Panc1 (cell line): ENCODE measurements at regions not wholly inside any gene's neighbourhood (a gene's known extent, or its start where the extent isn't known, plus 50 kb on each side); places are given as distances from the start of the nearest gene placed in this dataset.

Experiments
- ATAC-seq: fragments of 200-7000 bp; cut with Tn5 transposase; 2 replicates; pipeline ENCODE4 v1.9.1; 2020; ENCODE audit warnings: mild to moderate bottlenecking, moderate library complexity
- BruUV-seq: library from RNA; stranded (reverse); fragments of 400-500 nt; replicated peaks from 2 replicates; lab custom pipeline; 2021; lab: Mats Ljungman, UMichigan
- CTCF ChIA-PET: fragments of 300-600 bp; sonication (Branson Sonifier 250); formaldehyde crosslinking; loops from one replicate; lab custom pipeline; 2022; ENCODE audit warnings: antibody characterized with exemption; lab: Charles Lee
- POLR2A ChIA-PET: fragments of 300-600 bp; sonication (Branson Sonifier 250); formaldehyde crosslinking; loops from one replicate; lab custom pipeline; 2022; ENCODE audit warnings: antibody characterized with exemption; lab: Charles Lee
- DNase-seq: peaks from one replicate; pipeline ENCODE4 v3.0.0-alpha.2; 2010; ENCODE audit warnings: low read depth, low spot score
- H3K27ac ChIP-seq: 2 replicates; pipeline ENCODE4 v1.5.1; 2011; ENCODE audit warnings: mild to moderate bottlenecking, low read length, inconsistent platforms
- H3K27me3 ChIP-seq: fragments of 200-500 bp; sonication (Bioruptor generic); 2 replicates; pipeline ENCODE4 v1.6.0; 2014; ENCODE audit warnings: low read length, inconsistent platforms; ENCODE audit not compliant: control insufficient read depth, insufficient read depth
- H3K36me3 ChIP-seq: fragments of 200-500 bp; sonication (Bioruptor generic); 2 replicates; pipeline ENCODE4 v1.5.1; 2014; ENCODE audit warnings: inconsistent platforms, mild to moderate bottlenecking, low read length, moderate library complexity; ENCODE audit not compliant: control insufficient read depth, insufficient read depth
- H3K4me1 ChIP-seq: 2 replicates; pipeline ENCODE4 v1.5.1; 2011; ENCODE audit warnings: inconsistent platforms, mild to moderate bottlenecking, low read length, moderate library complexity; ENCODE audit not compliant: control insufficient read depth, insufficient read depth
- H3K4me3 ChIP-seq, 2 experiments: 2 replicates each; pipeline ENCODE4 v1.5.1; 2011 to 2012; ENCODE audit warnings: low read depth in 2 of 2, low read length in 2 of 2, mild to moderate bottlenecking in 2 of 2, inconsistent platforms in 1 of 2, moderate library complexity in 1 of 2
- H3K9me3 ChIP-seq: fragments of 200-500 bp; sonication (Bioruptor generic); 2 replicates; pipeline ENCODE4 v1.5.1; 2014; ENCODE audit warnings: low read depth, mild to moderate bottlenecking, inconsistent platforms, low read length, moderate library complexity; ENCODE audit not compliant: control insufficient read depth, insufficient read depth
- POLR2AphosphoS5 ChIP-seq: IDR thresholded peaks from 2 replicates; pipeline ENCODE4 v1.6.1; 2012; ENCODE audit warnings: mild to moderate bottlenecking, low read depth, low read length, moderate library complexity
- SIN3A ChIP-seq: IDR thresholded peaks from 2 replicates; pipeline ENCODE4 v1.6.1; 2012; ENCODE audit warnings: low read depth, mild to moderate bottlenecking, low read length, moderate library complexity, borderline replicate concordance; ENCODE audit not compliant: insufficient read depth
- TCF7L2 ChIP-seq: IDR thresholded peaks from 2 replicates; pipeline ENCODE4 v1.6.1; 2011; ENCODE audit warnings: mild to moderate bottlenecking, low read depth, low read length, inconsistent platforms
- in situ Hi-C: cut with HindIII; loops from 2 replicates; pipeline ENCODE4 v1.10.0; 2016; ENCODE audit warnings: low sequenced_read_pairs, low pct_unique_long_range_greater_than_20kb
- intact Hi-C: fragments of 100-400 bp; cut with micrococcal nuclease; formaldehyde crosslinking; loops from one replicate; pipeline ENCODE4 v1.10.0; 2022; ENCODE audit not compliant: unreplicated experiment
- TF ChIP-seq, protein P1 (sequence below): fragments of 450-650 bp; IDR thresholded peaks from 2 replicates; pipeline ENCODE4 v1.5.1; 2017; ENCODE audit warnings: mild to moderate bottlenecking
- TF ChIP-seq, protein P2 (sequence below), 2 experiments: IDR thresholded peaks; 2 replicates each; pipeline ENCODE4 v1.6.1; 2011 to 2012; ENCODE audit warnings: low read depth in 2 of 2, control low read depth in 1 of 2, low read length in 1 of 2, mild to moderate bottlenecking in 1 of 2, moderate library complexity in 1 of 2; ENCODE audit not compliant: insufficient read depth in 1 of 2

- intact Hi-C loops: no loop called here
- in situ Hi-C loops: no loop called here
- ATAC-seq (no peak), DNase-seq (no peak)
- H3K27me3 ChIP-seq: no peaks in the 10 kb centered on the region
- TF ChIP-seq, protein P1, sequence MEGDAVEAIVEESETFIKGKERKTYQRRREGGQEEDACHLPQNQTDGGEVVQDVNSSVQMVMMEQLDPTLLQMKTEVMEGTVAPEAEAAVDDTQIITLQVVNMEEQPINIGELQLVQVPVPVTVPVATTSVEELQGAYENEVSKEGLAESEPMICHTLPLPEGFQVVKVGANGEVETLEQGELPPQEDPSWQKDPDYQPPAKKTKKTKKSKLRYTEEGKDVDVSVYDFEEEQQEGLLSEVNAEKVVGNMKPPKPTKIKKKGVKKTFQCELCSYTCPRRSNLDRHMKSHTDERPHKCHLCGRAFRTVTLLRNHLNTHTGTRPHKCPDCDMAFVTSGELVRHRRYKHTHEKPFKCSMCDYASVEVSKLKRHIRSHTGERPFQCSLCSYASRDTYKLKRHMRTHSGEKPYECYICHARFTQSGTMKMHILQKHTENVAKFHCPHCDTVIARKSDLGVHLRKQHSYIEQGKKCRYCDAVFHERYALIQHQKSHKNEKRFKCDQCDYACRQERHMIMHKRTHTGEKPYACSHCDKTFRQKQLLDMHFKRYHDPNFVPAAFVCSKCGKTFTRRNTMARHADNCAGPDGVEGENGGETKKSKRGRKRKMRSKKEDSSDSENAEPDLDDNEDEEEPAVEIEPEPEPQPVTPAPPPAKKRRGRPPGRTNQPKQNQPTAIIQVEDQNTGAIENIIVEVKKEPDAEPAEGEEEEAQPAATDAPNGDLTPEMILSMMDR: no peak
- no peak for TF ChIP-seq TCF7L2
- TF ChIP-seq SIN3A: no peak
- TF ChIP-seq POLR2AphosphoS5: no peak
- TF ChIP-seq, protein P2, sequence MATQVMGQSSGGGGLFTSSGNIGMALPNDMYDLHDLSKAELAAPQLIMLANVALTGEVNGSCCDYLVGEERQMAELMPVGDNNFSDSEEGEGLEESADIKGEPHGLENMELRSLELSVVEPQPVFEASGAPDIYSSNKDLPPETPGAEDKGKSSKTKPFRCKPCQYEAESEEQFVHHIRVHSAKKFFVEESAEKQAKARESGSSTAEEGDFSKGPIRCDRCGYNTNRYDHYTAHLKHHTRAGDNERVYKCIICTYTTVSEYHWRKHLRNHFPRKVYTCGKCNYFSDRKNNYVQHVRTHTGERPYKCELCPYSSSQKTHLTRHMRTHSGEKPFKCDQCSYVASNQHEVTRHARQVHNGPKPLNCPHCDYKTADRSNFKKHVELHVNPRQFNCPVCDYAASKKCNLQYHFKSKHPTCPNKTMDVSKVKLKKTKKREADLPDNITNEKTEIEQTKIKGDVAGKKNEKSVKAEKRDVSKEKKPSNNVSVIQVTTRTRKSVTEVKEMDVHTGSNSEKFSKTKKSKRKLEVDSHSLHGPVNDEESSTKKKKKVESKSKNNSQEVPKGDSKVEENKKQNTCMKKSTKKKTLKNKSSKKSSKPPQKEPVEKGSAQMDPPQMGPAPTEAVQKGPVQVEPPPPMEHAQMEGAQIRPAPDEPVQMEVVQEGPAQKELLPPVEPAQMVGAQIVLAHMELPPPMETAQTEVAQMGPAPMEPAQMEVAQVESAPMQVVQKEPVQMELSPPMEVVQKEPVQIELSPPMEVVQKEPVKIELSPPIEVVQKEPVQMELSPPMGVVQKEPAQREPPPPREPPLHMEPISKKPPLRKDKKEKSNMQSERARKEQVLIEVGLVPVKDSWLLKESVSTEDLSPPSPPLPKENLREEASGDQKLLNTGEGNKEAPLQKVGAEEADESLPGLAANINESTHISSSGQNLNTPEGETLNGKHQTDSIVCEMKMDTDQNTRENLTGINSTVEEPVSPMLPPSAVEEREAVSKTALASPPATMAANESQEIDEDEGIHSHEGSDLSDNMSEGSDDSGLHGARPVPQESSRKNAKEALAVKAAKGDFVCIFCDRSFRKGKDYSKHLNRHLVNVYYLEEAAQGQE (IDR thresholded peaks at IDR 0.05; ENCODE audit: insufficient read depth in 1 of 2, low read depth in 2 of 2, low read length in 1 of 2): no peak
- no peaks in the 10 kb centered on the region for H3K9me3 ChIP-seq
- H3K4me3 ChIP-seq: no peak overlapping the region
- H3K36me3 ChIP-seq: no peaks in the 10 kb centered on the region
- H3K4me1 ChIP-seq: no peaks in the 10 kb centered on the region
- H3K27ac ChIP-seq: no peak overlapping the region
- POLR2A ChIA-PET: no interaction called here
- CTCF ChIA-PET: no interaction called here
- BruUV-seq: no TSS peak
These were observed 327.9 kb upstream of the MAGEB18 start for GRCh38 chrX:25810202-25810601.

- ATAC-seq: no peak
- BruUV-seq: no TSS peak
These were observed 318.3 kb upstream of the MAGEB18 start for GRCh38 chrX:25819879-25820278.

More at GRCh38 chrX:25819879-25820278, 318.3 kb upstream of the MAGEB18 start:
- H3K27ac ChIP-seq: no peak overlapping the region
- no peaks in the 10 kb centered on the region for H3K4me1 ChIP-seq
- in situ Hi-C loops (no loop called here), intact Hi-C loops (no loop called here)
- no peaks in the 10 kb centered on the region for H3K9me3 ChIP-seq
- no peaks in the 10 kb centered on the region for H3K36me3 ChIP-seq
- POLR2A ChIA-PET: no interaction called here
- CTCF ChIA-PET: no interaction called here
- no peaks in the 10 kb centered on the region for H3K27me3 ChIP-seq
- no peak overlapping the region for H3K4me3 ChIP-seq
- TF ChIP-seq, protein P2 (IDR thresholded peaks at IDR 0.05; ENCODE audit: insufficient read depth in 1 of 2, low read depth in 2 of 2, low read length in 1 of 2): no peak
- TF ChIP-seq, protein P1: no peak
- TF ChIP-seq POLR2AphosphoS5 (no peak), TCF7L2 (no peak), SIN3A (no peak)
- no peak for DNase-seq
